ENCODE measurements at regions not wholly inside any gene's neighbourhood (a gene's known extent, or its start where the extent isn't known, plus 50 kb on each side); places are given as distances from the start of the nearest gene placed in this dataset.
"Not testable (repeated sequence)": the region's sequence is repeated elsewhere in the genome, so short reads cannot be mapped to it uniquely, and the experiment has no call there.

GRCh38 chr10:105729428-105729827 is 1088.3 kb downstream of the SORCS3 start:
- no peak for DNase-seq (ENCODE audit: low read depth in 3 of 3)

- not testable (repeated sequence) for DNase-seq (ENCODE audit: low read depth in 3 of 3)
These were observed 1086.5 kb downstream of the SORCS3 start for GRCh38 chr10:105727586-105727985.

GRCh38 chr10:105727131-105727530 is 1086.0 kb downstream of the SORCS3 start:
- DNase-seq (ENCODE audit: low read depth in 3 of 3), result no peak

GRCh38 chr10:105726149-105726548 is 1085.1 kb downstream of the SORCS3 start:
- DNase-seq (ENCODE audit: low read depth in 3 of 3), result no peak

- DNase-seq (ENCODE audit: low read depth in 3 of 3), result no peak
These were observed 1083.9 kb downstream of the SORCS3 start for GRCh38 chr10:105725007-105725406.

- DNase-seq (ENCODE audit: low read depth in 3 of 3), result no peak
These were observed 1077.3 kb downstream of the SORCS3 start for GRCh38 chr10:105718207-105718995.

GRCh38 chr10:105714728-105715127 is 1073.6 kb downstream of the SORCS3 start:
- no peak for DNase-seq (ENCODE audit: low read depth in 3 of 3)

- DNase-seq (ENCODE audit: low read depth in 3 of 3), result no peak
These were observed 1066.5 kb downstream of the SORCS3 start for GRCh38 chr10:105707603-105708002.

- DNase-seq (ENCODE audit: low read depth in 3 of 3), result no peak
These were observed 1065.4 kb downstream of the SORCS3 start for GRCh38 chr10:105706281-105707026.

- DNase-seq (ENCODE audit: low read depth in 3 of 3), result no peak
These were observed 1061.1 kb downstream of the SORCS3 start for GRCh38 chr10:105702211-105702610.

GRCh38 chr10:105700218-105700617 is 1059.1 kb downstream of the SORCS3 start:
- no peak for DNase-seq (ENCODE audit: low read depth in 3 of 3)

- DNase-seq (ENCODE audit: low read depth in 3 of 3), result no peak
These were observed 1058.4 kb downstream of the SORCS3 start for GRCh38 chr10:105699504-105699903.

GRCh38 chr10:105698592-105698991 is 1057.5 kb downstream of the SORCS3 start:
- DNase-seq (ENCODE audit: low read depth in 3 of 3), result no peak

GRCh38 chr10:105697290-105697780 is 1056.2 kb downstream of the SORCS3 start:
- no peak for DNase-seq (ENCODE audit: low read depth in 3 of 3)

- no peak for DNase-seq (ENCODE audit: low read depth in 3 of 3)
These were observed 1050.7 kb downstream of the SORCS3 start for GRCh38 chr10:105691811-105692210.

GRCh38 chr10:105682911-105683310 is 1041.8 kb downstream of the SORCS3 start:
- no peak for DNase-seq (ENCODE audit: low read depth in 3 of 3)

GRCh38 chr10:105681051-105681450 is 1040.0 kb downstream of the SORCS3 start:
- no peak for DNase-seq (ENCODE audit: low read depth in 3 of 3)

GRCh38 chr10:105679781-105680180 is 1038.7 kb downstream of the SORCS3 start:
- no peak for DNase-seq (ENCODE audit: low read depth in 3 of 3)

GRCh38 chr10:105675333-105675732 is 1034.2 kb downstream of the SORCS3 start:
- DNase-seq (ENCODE audit: low read depth in 3 of 3), result no peak

- DNase-seq (ENCODE audit: low read depth in 3 of 3), result no peak
These were observed 1033.4 kb downstream of the SORCS3 start for GRCh38 chr10:105674448-105674847.

GRCh38 chr10:105658696-105659095 is 1017.6 kb downstream of the SORCS3 start:
- no peak for DNase-seq (ENCODE audit: low read depth in 3 of 3)

- DNase-seq (ENCODE audit: low read depth in 3 of 3), result no peak
These were observed 1015.8 kb downstream of the SORCS3 start for GRCh38 chr10:105656856-105657255.

GRCh38 chr10:105650306-105650705 is 1009.2 kb downstream of the SORCS3 start:
- DNase-seq (ENCODE audit: low read depth in 3 of 3), result no peak

All from stimulated activated CD4-positive, alpha-beta T cell treated with anti-CD3 and anti-CD28 coated beads, TNF-alpha, amount 100 ng/mL, for 24 hours (primary cell).